SK-N-MC (cell line): ENCODE measurements at regions not wholly inside any gene's neighbourhood (a gene's known extent, or its start where the extent isn't known, plus 50 kb on each side); places are given as distances from the start of the nearest gene placed in this dataset.

Source experiments
- EZH2 ChIP-seq: fragments of 200-600 bp; sonication (generic); IDR thresholded peaks from one replicate; pipeline ENCODE4 v1.6.1; 2017; ENCODE audit warnings: antibody characterized with exemption
- POLR2AphosphoS5 ChIP-seq: IDR thresholded peaks from 2 replicates; pipeline ENCODE4 v1.6.1; 2012; ENCODE audit warnings: mild to moderate bottlenecking, low read depth, low read length, borderline replicate concordance

DNA sequence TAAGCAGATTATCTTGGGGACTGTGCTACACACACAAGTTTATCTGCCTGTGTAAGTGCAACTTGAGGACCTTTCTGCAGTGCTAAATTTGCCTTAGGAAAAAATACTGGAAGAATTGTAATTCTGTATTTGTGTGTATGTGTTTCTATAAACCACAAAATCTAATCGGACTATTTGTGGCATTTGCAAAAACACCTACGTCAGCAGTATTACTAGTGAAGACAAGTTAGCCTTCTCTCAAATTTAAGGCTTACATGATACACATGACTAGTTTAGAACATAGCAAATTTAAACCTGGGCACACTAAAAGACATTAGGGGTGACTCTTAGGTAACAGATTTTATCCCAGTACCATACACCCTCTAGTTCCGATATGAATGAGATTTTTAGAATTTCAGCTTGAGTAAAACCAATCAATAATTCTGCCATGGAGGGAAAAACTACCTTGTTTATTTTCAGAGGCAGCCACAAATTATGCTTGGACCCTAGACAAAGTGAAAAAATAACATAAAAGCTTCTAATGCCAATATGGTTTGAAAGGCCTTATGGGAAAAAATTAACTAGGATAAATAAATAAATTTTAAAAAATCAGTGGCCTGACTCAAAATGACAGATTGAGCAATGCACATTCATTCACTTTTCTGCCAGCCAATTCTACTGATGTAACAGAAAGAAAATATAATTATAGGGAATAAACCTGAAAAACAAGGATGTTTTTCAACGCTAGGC, 176.4 kb downstream of the SNCA start:
- TF ChIP-seq EZH2 (no peak), POLR2AphosphoS5 (no peak)
